Osteocyte (in vitro differentiated cells): ENCODE measurements at regions not wholly inside any gene's neighbourhood (a gene's known extent, or its start where the extent isn't known, plus 50 kb on each side); places are given as distances from the start of the nearest gene placed in this dataset.

ENCODE experiments used
- DNase-seq: peaks from one replicate; pipeline ENCODE4 v3.0.0; 2021; ENCODE audit warnings: mixed read lengths; ENCODE audit not compliant: unreplicated experiment; ENCODE audit errors: extremely low spot score
- H3K27ac Mint-ChIP-seq: one replicate; pipeline ENCODE4 v1.8.0; 2021; ENCODE audit warnings: mild to moderate bottlenecking, mixed read lengths; ENCODE audit not compliant: unreplicated experiment
- H3K27me3 Mint-ChIP-seq: one replicate; pipeline ENCODE4 v1.8.0; 2021; ENCODE audit warnings: mixed read lengths; ENCODE audit not compliant: unreplicated experiment
- H3K36me3 Mint-ChIP-seq: one replicate; pipeline ENCODE4 v1.8.0; 2021; ENCODE audit warnings: mixed read lengths; ENCODE audit not compliant: unreplicated experiment
- H3K4me1 Mint-ChIP-seq: one replicate; pipeline ENCODE4 v1.8.0; 2021; ENCODE audit warnings: mixed read lengths; ENCODE audit not compliant: unreplicated experiment
- H3K4me3 Mint-ChIP-seq: one replicate; pipeline ENCODE4 v1.8.0; 2021; ENCODE audit warnings: mild to moderate bottlenecking, moderate library complexity, mixed read lengths; ENCODE audit not compliant: unreplicated experiment
- H3K9me3 Mint-ChIP-seq: one replicate; pipeline ENCODE4 v1.8.0; 2021; ENCODE audit warnings: mixed read lengths; ENCODE audit not compliant: unreplicated experiment
- TF ChIP-seq, protein P1 (sequence below): fragments of 200-600 bp; sonication (generic); IDR thresholded peaks from 2 replicates; pipeline ENCODE4 v1.5.0; 2021; ENCODE audit warnings: antibody characterized with exemption, mild to moderate bottlenecking, moderate library complexity

DNA sequence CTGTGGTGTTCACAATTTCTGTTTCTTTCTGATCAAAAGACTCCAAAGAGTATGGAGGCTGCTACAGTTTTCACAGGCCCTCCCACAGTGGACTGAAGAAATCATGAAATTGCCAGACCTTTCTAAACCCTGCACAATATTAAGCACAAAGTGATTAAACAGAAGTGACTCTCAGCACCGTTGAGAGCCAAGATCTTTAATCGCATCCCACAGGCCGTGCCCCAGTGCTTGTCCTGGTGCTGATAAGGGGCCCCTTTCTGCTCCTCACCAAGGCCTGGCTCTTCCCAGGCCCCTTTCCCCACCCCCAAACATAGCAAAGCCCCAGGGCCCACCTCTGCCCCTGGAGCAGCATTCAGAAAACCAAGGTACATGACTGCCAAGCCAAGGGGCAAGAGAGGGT lies 57.4 kb upstream of the BMAL1 start:
- DNase-seq = no peak
- Mint-ChIP-seq H3K4me1 (peaks cover 24% of the 10 kb centered on the region), H3K27ac (no peak overlapping the region), H3K36me3 (no peaks in the 10 kb centered on the region), H3K9me3 (no peaks in the 10 kb centered on the region), H3K27me3 (no peaks in the 10 kb centered on the region), H3K4me3 (no peak overlapping the region)
- TF ChIP-seq, protein P1, sequence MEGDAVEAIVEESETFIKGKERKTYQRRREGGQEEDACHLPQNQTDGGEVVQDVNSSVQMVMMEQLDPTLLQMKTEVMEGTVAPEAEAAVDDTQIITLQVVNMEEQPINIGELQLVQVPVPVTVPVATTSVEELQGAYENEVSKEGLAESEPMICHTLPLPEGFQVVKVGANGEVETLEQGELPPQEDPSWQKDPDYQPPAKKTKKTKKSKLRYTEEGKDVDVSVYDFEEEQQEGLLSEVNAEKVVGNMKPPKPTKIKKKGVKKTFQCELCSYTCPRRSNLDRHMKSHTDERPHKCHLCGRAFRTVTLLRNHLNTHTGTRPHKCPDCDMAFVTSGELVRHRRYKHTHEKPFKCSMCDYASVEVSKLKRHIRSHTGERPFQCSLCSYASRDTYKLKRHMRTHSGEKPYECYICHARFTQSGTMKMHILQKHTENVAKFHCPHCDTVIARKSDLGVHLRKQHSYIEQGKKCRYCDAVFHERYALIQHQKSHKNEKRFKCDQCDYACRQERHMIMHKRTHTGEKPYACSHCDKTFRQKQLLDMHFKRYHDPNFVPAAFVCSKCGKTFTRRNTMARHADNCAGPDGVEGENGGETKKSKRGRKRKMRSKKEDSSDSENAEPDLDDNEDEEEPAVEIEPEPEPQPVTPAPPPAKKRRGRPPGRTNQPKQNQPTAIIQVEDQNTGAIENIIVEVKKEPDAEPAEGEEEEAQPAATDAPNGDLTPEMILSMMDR = no peak

DNA sequence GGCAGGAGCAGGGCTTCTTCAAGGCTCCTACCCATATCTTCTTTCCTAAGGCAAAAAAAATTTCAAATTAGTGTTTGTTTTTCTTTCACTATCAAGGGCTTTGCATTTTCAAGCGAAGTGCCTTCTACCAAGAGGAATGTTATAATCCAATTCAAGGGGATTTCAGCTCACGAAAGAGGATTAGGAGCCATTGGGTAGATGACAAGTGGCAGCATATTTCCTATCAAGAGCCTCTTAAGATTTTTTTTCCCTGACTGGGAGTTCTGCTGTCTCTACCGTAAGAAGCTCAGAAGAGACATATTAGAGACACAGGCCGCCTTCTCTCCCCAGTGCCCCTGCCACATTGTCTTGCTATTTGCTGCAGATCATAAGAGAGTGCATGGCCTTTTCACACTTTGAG lies 55.9 kb upstream of the BMAL1 start:
- no peak overlapping the region for H3K4me3 Mint-ChIP-seq
- no peaks in the 10 kb centered on the region for H3K27me3 Mint-ChIP-seq
- H3K9me3 Mint-ChIP-seq = no peaks in the 10 kb centered on the region
- H3K4me1 Mint-ChIP-seq = peaks cover 11% of the 10 kb centered on the region
- H3K36me3 Mint-ChIP-seq = no peaks in the 10 kb centered on the region
- no peak for DNase-seq
- no peak overlapping the region for H3K27ac Mint-ChIP-seq
- TF ChIP-seq, protein P1 = no peak

DNA sequence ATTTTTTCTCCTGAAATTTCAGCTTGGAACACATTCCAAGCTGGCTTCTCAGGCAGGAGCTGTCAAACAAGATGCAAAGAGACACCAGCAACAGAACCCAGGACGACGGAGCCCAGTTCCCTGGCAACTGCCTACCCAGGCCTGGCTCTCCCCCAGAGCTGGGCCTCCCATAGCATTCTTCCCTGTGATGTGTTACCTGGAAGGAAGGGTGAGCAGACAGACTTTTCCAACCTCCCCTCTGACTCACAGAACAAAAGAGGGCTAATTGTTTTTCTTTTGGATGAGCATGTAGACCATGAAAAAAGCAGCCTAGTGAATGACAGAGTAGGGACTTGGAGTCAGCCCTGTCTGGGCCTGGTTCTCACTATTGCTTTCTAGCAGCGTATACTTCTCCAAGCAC lies 55.3 kb upstream of the BMAL1 start:
- DNase-seq = no peak
- H3K27me3 Mint-ChIP-seq = no peaks in the 10 kb centered on the region
- TF ChIP-seq, protein P1 = no peak
- H3K36me3 Mint-ChIP-seq = no peaks in the 10 kb centered on the region
- no peaks in the 10 kb centered on the region for H3K9me3 Mint-ChIP-seq
- peaks cover 6% of the 10 kb centered on the region for H3K4me1 Mint-ChIP-seq
- no peak overlapping the region for H3K27ac Mint-ChIP-seq
- no peak overlapping the region for H3K4me3 Mint-ChIP-seq

DNA sequence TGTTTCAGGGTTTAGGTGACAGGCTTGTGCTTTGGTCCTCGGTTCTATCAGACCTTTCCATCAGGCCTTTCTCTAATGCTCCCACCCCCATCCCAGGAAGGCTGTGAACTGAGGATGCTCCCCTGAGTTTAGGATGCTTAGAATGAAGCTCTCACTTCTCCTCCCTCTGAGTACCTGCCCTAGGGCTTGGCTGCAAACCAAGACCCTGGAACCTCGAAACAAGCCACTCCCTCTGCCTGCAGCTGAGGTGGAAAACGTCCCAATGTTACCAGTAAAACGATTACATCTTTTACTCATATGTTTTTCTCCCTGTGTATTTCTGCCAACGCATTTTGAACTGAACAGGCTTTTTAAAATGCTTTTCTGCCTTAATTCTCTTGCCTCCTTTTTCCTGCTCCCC lies 54.5 kb upstream of the BMAL1 start:
- TF ChIP-seq, protein P1 = no peak
- H3K27ac Mint-ChIP-seq = no peak overlapping the region
- H3K27me3 Mint-ChIP-seq = no peaks in the 10 kb centered on the region
- H3K9me3 Mint-ChIP-seq = no peaks in the 10 kb centered on the region
- no peaks in the 10 kb centered on the region for H3K36me3 Mint-ChIP-seq
- no peak for DNase-seq
- peaks cover 6% of the 10 kb centered on the region for H3K4me1 Mint-ChIP-seq
- no peak overlapping the region for H3K4me3 Mint-ChIP-seq

DNA sequence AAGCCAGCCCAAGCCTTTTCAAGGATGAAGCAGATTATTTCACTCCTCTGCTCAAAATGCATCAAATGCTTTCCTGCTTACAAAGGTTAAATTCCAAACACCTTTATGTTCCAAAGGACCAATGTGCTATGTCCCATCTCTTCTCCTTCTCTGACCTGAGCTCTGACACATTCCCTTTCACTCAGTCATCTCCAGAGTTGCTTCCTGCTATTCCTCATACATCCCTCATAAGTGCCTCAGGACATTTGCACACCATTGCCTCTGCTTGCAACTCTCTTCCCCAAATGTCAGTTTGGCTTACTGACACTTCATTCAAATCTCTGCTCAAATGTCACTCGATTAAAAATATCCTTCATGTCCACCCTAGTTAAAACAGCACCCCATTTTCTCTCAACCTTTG lies 53.3 kb upstream of the BMAL1 start:
- Mint-ChIP-seq H3K9me3 (no peaks in the 10 kb centered on the region), H3K27ac (no peak overlapping the region), H3K36me3 (no peaks in the 10 kb centered on the region), H3K27me3 (no peaks in the 10 kb centered on the region), H3K4me3 (no peak overlapping the region), H3K4me1 (peaks cover 6% of the 10 kb centered on the region)
- DNase-seq = no peak
- TF ChIP-seq, protein P1 = no peak
